Hematopoietic multipotent progenitor cell treated with erythropoietin and hydrocortisone succinate and interleukin-3 and kit ligand, for 17 days (in vitro differentiated cells): ENCODE measurements at regions not wholly inside any gene's neighbourhood (a gene's known extent, or its start where the extent isn't known, plus 50 kb on each side); places are given as distances from the start of the nearest gene placed in this dataset.

ENCODE experiments used
- DNase-seq: peaks from one replicate; pipeline ENCODE4 v3.0.0-alpha.2; 2015; ENCODE audit warnings: low spot score

GRCh38 chr5:68407311-68408239 lies 192.0 kb downstream of the PIK3R1 start:
- peak; percentile 23 for DNase-seq

- DNase-seq = peak; percentile 23
These were observed 192.9 kb downstream of the PIK3R1 start for GRCh38 chr5:68408345-68408871.

- peak; percentile 23 for DNase-seq
These were observed 193.7 kb downstream of the PIK3R1 start for GRCh38 chr5:68409259-68409658.

GRCh38 chr5:68411161-68411560 lies 195.6 kb downstream of the PIK3R1 start:
- no peak for DNase-seq

GRCh38 chr5:68415177-68416085 lies 199.9 kb downstream of the PIK3R1 start:
- peak; percentile 75 for DNase-seq

GRCh38 chr5:68416714-68417113 lies 201.2 kb downstream of the PIK3R1 start:
- peak; percentile 29 for DNase-seq

GRCh38 chr5:68418201-68418600 lies 202.6 kb downstream of the PIK3R1 start:
- peak; percentile 35 for DNase-seq

- peak; percentile 42 for DNase-seq
These were observed 203.1 kb downstream of the PIK3R1 start for GRCh38 chr5:68418680-68419079.

- DNase-seq = no peak
These were observed 203.6 kb downstream of the PIK3R1 start for GRCh38 chr5:68419081-68419636.

GRCh38 chr5:68419637-68420452 lies 204.3 kb downstream of the PIK3R1 start:
- DNase-seq = peak; percentile 87

GRCh38 chr5:68420476-68421344 lies 205.2 kb downstream of the PIK3R1 start:
- peak; percentile 100 for DNase-seq

- DNase-seq = peak; percentile 70
These were observed 206.1 kb downstream of the PIK3R1 start for GRCh38 chr5:68421485-68422220.

GRCh38 chr5:68423154-68423811 lies 207.7 kb downstream of the PIK3R1 start:
- peak; percentile 58 for DNase-seq

GRCh38 chr5:68424799-68425537 lies 209.4 kb downstream of the PIK3R1 start:
- peak; percentile 47 for DNase-seq

- peak; percentile 54 for DNase-seq
These were observed 211.0 kb downstream of the PIK3R1 start for GRCh38 chr5:68426586-68426985.

GRCh38 chr5:68428231-68428811 lies 212.8 kb downstream of the PIK3R1 start:
- peak; percentile 92 for DNase-seq

- peak; percentile 40 for DNase-seq
These were observed 214.0 kb downstream of the PIK3R1 start for GRCh38 chr5:68429510-68429909.

- DNase-seq = peak; percentile 9
These were observed 214.7 kb downstream of the PIK3R1 start for GRCh38 chr5:68430279-68430678.
